ENCODE measurements at regions not wholly inside any gene's neighbourhood (a gene's known extent, or its start where the extent isn't known, plus 50 kb on each side); places are given as distances from the start of the nearest gene placed in this dataset.

GRCh38 chr11:91776655-91777054 lies 448.0 kb upstream of the FAT3 start:
- TF ChIP-seq CTCF (IDR thresholded peaks at IDR 0.05) (no peak), POLR2A (IDR thresholded peaks at IDR 0.05) (no peak)
